NCI-H748 (cell line): ENCODE measurements at regions not wholly inside any gene's neighbourhood (a gene's known extent, or its start where the extent isn't known, plus 50 kb on each side); places are given as distances from the start of the nearest gene placed in this dataset.
A peak's percentile ranks its signal among the peaks of the same experiment; 100 is the strongest.

Experiments
- DNase-seq: peaks from one replicate; lab custom pipeline; 2025; ENCODE audit not compliant: unreplicated experiment; lab: John Stamatoyannopoulos, UW

GRCh38 chr11:90392692-90393091 is 169.8 kb upstream of the CHORDC1 start:
- DNase-seq: no peak

GRCh38 chr11:90391756-90392155 is 168.9 kb upstream of the CHORDC1 start:
- no peak for DNase-seq

- DNase-seq: no peak
Observed at GRCh38 chr11:90380206-90380605, 157.4 kb upstream of the CHORDC1 start.

- no peak for DNase-seq
Observed at GRCh38 chr11:90373971-90374370, 151.1 kb upstream of the CHORDC1 start.

DNA sequence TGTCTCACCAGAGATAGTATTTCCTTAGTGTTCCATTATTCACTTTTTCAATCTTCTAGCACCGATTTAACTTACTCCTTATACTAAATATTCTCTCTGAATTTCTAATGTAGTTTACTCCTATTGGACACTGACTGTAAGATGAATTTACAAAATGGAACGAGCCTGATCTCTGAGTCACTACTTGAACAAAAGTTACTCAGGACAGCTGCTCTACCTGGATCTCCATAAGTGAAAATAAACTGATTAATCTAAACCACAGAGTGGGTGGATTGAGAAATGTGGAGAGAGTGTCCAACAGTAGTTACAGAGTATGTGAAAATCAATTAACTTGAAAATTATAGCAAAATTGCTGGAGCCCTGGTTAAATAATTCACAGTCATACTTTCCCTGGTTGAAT is 141.7 kb upstream of the CHORDC1 start:
- DNase-seq: no peak

DNA sequence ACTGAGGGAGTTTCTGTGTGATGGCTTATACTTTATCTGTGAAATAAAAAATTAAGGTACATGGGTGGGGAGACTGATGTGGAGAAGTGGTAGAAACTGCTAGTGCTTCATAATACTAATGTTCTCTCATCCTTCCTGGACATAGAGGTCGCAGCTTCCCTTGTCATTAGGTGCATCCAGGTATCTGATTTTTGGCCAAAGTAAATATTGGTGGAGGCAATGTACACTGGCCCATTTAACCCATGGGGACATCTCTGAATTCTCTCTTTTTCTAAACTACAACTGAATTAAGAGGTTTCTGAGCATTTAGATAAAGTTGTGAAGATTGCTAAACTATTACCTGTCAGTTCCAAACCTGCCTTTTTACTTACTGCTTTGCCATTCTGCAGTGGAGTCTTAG is 140.9 kb upstream of the CHORDC1 start:
- no peak for DNase-seq

- DNase-seq: no peak
Observed at GRCh38 chr11:90355200-90355599, 132.4 kb upstream of the CHORDC1 start.

DNA sequence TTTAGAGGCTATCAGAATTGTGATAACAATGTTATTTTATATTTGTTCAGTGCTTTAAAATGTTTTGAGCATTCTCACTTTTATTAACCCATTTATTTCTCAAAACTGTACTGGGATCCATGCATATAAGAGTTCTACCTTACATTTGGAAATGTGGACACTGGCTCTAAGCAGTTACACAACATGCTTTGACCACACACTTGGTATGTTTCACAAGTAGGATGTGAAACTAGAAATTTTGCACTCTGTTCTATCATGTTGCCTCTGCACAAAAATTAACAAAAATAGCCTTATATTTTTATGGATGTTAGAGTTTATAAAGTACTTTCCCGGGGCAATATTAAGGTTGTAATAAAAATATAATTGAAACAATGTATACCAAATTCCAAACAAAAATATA is 126.9 kb upstream of the CHORDC1 start:
- DNase-seq: no peak

DNA sequence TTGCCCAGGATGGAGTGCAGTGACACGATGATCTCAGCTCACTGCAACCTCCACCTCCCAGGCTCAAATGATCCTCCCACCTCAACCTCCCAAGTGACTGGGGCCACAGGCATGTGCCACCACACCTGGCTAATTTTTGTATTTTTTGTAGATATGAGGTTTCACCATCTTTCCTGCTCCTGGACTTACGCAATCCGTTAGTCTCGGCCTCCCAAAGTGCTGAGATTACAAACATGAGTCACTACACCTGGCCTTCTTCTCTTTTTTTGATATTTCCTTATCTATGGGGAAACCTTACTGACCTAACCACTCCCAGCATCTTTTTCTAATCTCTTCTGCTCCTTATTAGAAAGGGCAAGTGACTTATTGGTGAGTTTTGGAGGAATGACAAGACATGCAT is 121.7 kb upstream of the CHORDC1 start:
- no peak for DNase-seq

DNA sequence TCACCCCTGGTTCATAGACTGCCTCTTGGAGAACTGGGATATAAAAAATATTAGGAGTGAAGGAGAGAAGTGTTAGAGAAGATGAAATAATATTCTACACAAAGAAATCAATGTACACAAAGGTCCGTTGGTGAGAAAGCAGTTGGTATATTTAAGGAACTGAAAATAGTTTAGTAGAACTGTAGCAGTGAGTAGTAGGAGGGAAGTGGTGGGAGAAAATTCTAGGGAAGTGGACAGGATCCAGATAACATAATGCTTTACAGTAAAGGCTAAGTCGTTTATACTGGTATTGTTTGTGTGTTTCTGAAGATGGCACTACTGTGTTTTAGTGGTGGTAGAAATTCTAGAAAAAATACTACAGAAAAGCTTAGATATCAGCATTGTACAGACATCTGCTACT is 120.8 kb upstream of the CHORDC1 start:
- no peak for DNase-seq

DNA sequence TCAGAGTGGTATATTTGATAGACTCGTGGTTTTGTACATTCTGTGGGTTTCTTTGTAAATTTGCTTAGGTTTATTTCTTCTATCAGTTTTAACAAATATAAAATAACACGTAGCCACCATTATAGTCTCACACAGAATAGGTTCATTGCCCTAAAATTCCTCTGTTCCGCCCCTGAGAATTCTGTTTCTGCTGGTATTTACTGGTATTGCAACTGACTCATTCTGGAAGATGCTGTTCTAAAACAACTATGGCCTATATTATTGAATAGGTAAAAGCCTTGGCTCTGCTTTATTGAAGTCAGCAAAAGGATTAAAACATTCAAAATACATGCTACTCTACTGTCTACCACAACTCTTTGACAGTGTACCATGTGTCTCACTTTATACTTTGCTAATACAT is 119.1 kb upstream of the CHORDC1 start:
- no peak for DNase-seq

DNA sequence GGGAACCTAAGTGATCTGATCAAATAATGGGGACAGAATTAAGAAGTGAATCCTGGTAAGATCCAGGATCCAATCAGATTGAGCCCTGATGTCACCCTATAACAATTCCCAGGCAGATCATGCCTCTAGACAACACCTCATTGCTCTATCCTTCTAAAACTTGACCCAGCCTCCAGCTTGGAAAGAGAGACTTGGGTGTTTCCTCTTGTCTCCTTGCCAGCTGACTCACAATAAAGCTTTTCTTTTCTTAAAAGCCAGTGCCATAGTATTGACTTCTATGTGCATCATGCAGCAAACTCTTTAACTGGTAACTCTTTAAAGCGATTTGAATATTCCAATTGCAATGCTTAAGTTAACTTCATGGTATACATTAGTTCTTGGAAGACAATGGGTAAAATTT is 109.6 kb upstream of the CHORDC1 start:
- DNase-seq: no peak

- DNase-seq: no peak
Observed at GRCh38 chr11:90330632-90331031, 107.8 kb upstream of the CHORDC1 start.

DNA sequence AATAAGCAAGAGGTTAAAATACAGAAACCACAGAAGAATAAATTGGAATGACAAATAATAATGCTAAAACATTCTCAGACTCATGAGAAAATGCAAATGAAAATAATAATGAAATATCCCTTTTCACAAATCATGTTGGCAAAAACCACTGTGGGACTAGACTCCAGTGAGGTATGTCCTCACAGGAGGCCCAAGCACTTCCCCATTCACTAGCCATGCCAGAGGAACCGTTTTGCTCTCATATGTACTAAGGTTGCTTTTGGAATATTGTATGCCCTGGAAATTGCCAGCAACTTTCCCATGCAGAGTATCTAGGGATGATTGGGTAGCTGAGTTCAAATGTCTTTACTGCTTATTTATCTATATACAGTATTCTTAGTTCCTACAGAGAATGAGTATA is 106.2 kb upstream of the CHORDC1 start:
- no peak for DNase-seq

GRCh38 chr11:90326647-90327046 is 103.8 kb upstream of the CHORDC1 start:
- no peak for DNase-seq

DNA sequence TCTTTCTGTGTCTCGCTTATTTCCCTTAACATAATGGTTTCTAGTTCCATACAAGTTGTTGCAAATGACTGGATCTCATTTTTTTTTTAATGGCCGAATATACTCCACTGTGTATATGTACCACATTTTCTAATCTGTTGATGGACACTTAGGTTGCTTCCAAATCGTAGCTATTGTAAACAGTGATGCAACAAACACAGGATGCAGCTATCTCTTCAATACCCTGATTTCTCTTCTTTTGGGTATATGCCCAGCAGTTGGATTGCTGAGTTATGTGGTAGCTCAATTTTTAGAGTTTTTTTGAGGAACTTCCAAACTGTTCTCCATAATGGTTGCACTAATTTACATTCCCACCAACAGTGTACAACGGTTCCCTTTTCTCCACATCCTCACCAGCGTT is 100.4 kb upstream of the CHORDC1 start:
- DNase-seq: no peak

- DNase-seq: no peak
Observed at GRCh38 chr11:90321018-90321417, 98.2 kb upstream of the CHORDC1 start.

DNA sequence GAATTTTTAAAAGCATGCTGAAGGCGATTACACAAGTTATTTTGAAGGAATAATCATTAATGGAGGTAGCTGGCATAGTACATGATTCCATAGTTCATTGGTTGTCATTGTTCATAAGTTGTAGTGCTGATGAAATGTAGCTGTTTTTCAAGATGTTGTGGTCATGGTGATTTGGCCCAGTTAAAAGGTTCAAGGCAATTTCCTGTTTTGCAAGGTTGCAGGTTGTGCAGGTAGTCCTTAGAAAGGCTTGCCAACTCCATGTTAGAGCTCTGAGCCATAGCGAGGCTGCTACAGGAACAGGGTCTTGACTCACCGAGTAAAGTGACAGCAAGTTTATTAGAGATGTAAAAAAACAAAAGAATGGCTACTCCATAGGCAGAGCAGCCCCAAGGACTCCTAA is 95.8 kb upstream of the CHORDC1 start:
- no peak for DNase-seq

- DNase-seq: no peak
Observed at GRCh38 chr11:90310210-90310609, 87.4 kb upstream of the CHORDC1 start.

DNA sequence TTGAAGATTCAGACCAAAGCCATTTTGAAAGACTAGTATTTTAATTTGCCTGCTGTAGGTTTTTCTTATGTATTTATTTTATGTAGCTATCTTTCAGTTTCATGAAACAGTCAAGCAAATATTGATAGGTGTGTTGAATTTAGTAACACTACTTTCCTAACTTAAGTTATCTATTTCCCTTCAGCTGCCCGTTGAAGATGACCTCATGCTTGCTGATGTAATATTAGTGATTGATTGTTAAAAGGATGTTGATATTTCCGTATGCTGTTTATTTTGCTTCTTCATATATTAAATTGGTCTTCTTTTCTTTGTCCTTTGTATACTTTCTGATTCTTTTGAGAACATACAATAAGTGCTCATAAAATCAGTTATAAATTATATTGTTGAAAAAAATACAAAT is 86.8 kb upstream of the CHORDC1 start:
- DNase-seq: no peak

GRCh38 chr11:90294526-90294925 is 71.7 kb upstream of the CHORDC1 start:
- no peak for DNase-seq

DNA sequence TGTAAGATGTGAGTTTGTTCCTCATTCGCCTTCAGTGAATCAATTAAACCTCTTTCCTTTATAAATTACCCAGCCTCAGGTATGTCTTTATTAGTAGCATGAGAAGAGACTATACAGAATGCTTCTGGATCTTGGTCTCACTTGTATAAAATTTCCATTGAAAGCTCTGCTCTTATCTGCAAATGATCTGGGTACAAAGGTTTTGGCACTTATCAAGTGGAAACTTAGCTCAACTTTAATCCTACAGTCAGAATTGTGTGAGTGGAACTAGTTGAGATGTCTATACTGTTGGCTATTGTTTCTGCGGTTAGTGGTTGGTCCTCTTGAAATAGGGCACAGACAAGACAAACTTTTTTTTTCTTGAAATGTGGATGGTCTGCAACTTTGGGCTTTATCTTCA is 71.2 kb upstream of the CHORDC1 start:
- no peak for DNase-seq

GRCh38 chr11:90288212-90288821 is 65.5 kb upstream of the CHORDC1 start:
- peak; percentile 8 for DNase-seq

DNA sequence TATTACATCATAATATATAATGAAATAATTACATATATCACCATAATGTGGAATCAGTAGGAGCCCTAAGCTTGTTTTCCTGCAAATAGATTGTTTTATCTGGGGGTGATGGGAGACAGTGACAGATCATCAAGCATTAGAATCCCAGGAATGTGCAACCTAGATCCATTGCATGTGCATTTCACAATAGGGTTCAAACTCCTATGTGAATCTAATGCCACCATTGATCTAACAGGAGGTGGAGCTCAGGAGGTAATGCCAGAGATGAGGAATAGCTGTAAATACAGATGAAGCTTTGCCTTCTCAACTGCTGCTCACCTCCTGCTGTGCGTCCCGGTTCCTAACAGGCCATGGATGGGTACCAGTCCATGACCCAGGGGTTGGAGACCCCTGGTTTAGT is 63.8 kb upstream of the CHORDC1 start:
- no peak for DNase-seq
